Adrenal gland (tissue), 9 donors: ENCODE measurements at regions not wholly inside any gene's neighbourhood (a gene's known extent, or its start where the extent isn't known, plus 50 kb on each side); places are given as distances from the start of the nearest gene placed in this dataset.

Experiments
- DNase-seq, 7 donors: peaks; one replicate each; pipeline ENCODE4 v3.0.0-alpha.2; 2019 to 2020
- H3K27ac ChIP-seq, 5 donors: fragments of 200-600 bp; sonication (generic) in 4 of 5; 1 replicate in 3 of 5; 2 replicates in 2 of 5; pipeline versions ENCODE4 v1.5.1 to v1.8.0; 2016 to 2020; ENCODE audit warnings: mild to moderate bottlenecking in 1 of 5
- H3K27me3 ChIP-seq: fragments of 200-600 bp; 2 replicates; pipeline ENCODE4 v1.8.0; 2021
- H3K36me3 ChIP-seq, 2 donors: fragments of 200-600 bp; replicated peaks in 1 of 2; 1 replicate in 1 of 2; 2 replicates in 1 of 2; pipeline versions ENCODE4 v1.5.1 to v1.8.0; 2018 to 2022
- H3K4me1 ChIP-seq, 2 donors: fragments of 200-600 bp; replicated peaks in 1 of 2; 1 replicate in 1 of 2; 2 replicates in 1 of 2; pipeline versions ENCODE4 v1.5.1 to v1.8.0; 2018 to 2021
- H3K4me3 ChIP-seq, 4 donors: fragments of 200-600 bp; sonication (generic) in 3 of 4; one replicate each; pipeline ENCODE4 v1.5.1; 2016 to 2018
- H3K9me3 ChIP-seq, 3 donors: fragments of 200-600 bp; sonication (generic) in 1 of 3; replicated peaks in 1 of 3; 1 replicate in 2 of 3; 2 replicates in 1 of 3; pipeline versions ENCODE4 v1.5.1 to v1.8.0; 2016 to 2021
- CTCF ChIP-seq, 6 experiments: fragments of 450-650 bp in 4 of 6; fragments of 200-600 bp in 2 of 6; sonication (generic) in 1 of 6; IDR thresholded peaks; 1 replicate in 5 of 6; 2 replicates in 1 of 6; pipeline versions ENCODE4 v1.5.1 to v1.8.0; 2016 to 2021; ENCODE audit warnings: antibody characterized with exemption in 6 of 6, mild to moderate bottlenecking in 2 of 6, moderate library complexity in 1 of 6
- POLR2A ChIP-seq, 2 donors: fragments of 450-650 bp; IDR thresholded peaks; one replicate each; pipeline ENCODE4 v1.6.1; 2017; ENCODE audit warnings: antibody characterized with exemption in 2 of 2, mild to moderate bottlenecking in 2 of 2, moderate library complexity in 1 of 2
- WGBS, 4 donors: extraction: QIAGEN DNeasy Blood & Tissue Kit in 2 of 4; methylation state at CpG; one replicate each; pipeline versions ENCODE4 v1.1.5 to v1.1.7; 2013 to 2017; 5-methylcytosine and 5-hydroxymethylcytosine counted together
- intact Hi-C, 2 donors: fragments of 100-400 bp; cut with DNase I; formaldehyde crosslinking; loops; one replicate each; pipeline versions ENCODE4 v1.14.1 to v1.15.0; 2022 to 2023
- donor health status: healthy with polysubstance abuse.
- donor health status: Bipolar disorder and iron deficiency.
- donor health status: DM: yes; HTN: yes; CAD: no.
- donor health status: DM: no; HTN: no; CAD: no.
- donor health status: DM: no; HTN: no; CAD: no.

GRCh38 chr14:71203306-71203705, 296.0 kb downstream of the PCNX1 start:
- intact Hi-C loops: no loop called here
- H3K9me3 ChIP-seq: no peaks in the 10 kb centered on the region
- 83 to 90% (median 87%) methylated on average over 6 of the region's 6 CpGs for WGBS, 4 donors

DNA sequence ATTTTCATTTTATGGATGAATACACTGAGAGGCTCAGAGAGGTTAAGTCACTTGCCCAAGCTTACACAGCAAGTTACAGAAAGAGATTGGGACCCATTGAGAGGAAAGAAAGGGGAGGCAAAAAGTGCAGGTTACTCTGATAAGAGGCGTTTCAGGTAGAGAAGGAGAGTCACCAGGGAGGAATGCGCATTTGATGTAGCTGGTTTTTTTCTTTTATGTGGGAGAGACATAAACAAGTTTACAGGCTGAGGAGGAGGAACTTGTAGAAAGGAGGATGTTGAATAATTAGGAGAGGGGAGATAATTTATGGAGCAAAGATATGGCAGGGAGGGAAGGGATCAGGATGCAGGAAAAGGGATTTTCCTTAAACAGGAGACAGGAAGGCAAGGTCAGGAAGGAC, 297.0 kb downstream of the PCNX1 start:
- 70 to 88% (median 76%) methylated on average over 2 of the region's 2 CpGs for WGBS, 4 donors

More at GRCh38 chr14:71203306-71203705, 296.0 kb downstream of the PCNX1 start:
- Histone ChIP-seq H3K27me3 (no peaks in the 10 kb centered on the region), H3K4me3 (no peak overlapping the region), H3K36me3 (no peaks in the 10 kb centered on the region), H3K4me1 (no peaks in the 10 kb centered on the region), H3K27ac (no peak overlapping the region)
- no peak for TF ChIP-seq CTCF (IDR thresholded peaks at IDR 0.05)
- no peak for TF ChIP-seq POLR2A (IDR thresholded peaks at IDR 0.05)
- no peak for DNase-seq

DNA sequence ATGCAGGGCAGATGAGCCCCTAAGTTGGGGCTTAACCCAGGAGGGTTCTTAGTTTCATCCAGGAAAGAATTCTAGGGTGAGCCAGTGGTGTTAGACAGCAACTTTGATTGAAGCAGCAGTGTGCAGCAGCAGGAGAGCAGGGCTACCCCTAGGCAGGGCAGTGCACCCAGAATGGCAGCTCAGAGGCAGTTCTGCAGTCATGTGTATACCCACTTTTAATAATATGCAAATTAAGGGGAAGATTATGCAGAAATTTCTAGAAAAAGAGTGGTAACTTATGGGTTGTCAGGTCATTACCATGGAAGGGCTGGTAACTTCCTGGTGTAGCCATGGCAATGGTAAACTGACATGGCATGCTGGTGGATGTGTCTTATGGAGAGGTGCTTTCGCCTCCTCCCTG, 297.5 kb downstream of the PCNX1 start:
- no peak overlapping the region for H3K27ac ChIP-seq
- DNase-seq: no peak
- H3K9me3 ChIP-seq: no peaks in the 10 kb centered on the region
- no peaks in the 10 kb centered on the region for H3K36me3 ChIP-seq
- no peaks in the 10 kb centered on the region for H3K4me1 ChIP-seq
- no peaks in the 10 kb centered on the region for H3K27me3 ChIP-seq
- WGBS, 4 donors: 61 to 100% (median 86%) methylated on average over 1 of the region's 1 CpG; no CpG with 5 or more reads in 1 of the 4 donors
- intact Hi-C loops: no loop called here
- TF ChIP-seq POLR2A (IDR thresholded peaks at IDR 0.05) (no peak), CTCF (IDR thresholded peaks at IDR 0.05) (no peak)
- H3K4me3 ChIP-seq: no peak overlapping the region

More for the DNA sequence above, 297.0 kb downstream of the PCNX1 start:
- H3K9me3 ChIP-seq: no peaks in the 10 kb centered on the region
- no peaks in the 10 kb centered on the region for H3K36me3 ChIP-seq
- H3K4me1 ChIP-seq: no peaks in the 10 kb centered on the region
- intact Hi-C loops: no loop called here
- no peak for TF ChIP-seq POLR2A (IDR thresholded peaks at IDR 0.05)
- no peak for TF ChIP-seq CTCF (IDR thresholded peaks at IDR 0.05)
- H3K27me3 ChIP-seq: no peaks in the 10 kb centered on the region
- DNase-seq: no peak
- H3K4me3 ChIP-seq: no peak overlapping the region
- no peak overlapping the region for H3K27ac ChIP-seq

GRCh38 chr14:71206123-71206522, 298.9 kb downstream of the PCNX1 start:
- intact Hi-C loops: no loop called here
- no peak overlapping the region for H3K4me3 ChIP-seq
- H3K36me3 ChIP-seq: no peaks in the 10 kb centered on the region
- 86 to 100% (median 95%) methylated on average over 2 of the region's 2 CpGs for WGBS, 4 donors
- H3K9me3 ChIP-seq: no peaks in the 10 kb centered on the region
- peak overlapping the region in 2 of 5 donors; percentile 66 to 68 for H3K27ac ChIP-seq
- H3K4me1 ChIP-seq: no peaks in the 10 kb centered on the region
- no peaks in the 10 kb centered on the region for H3K27me3 ChIP-seq
- no peak for DNase-seq
- no peak for TF ChIP-seq CTCF (IDR thresholded peaks at IDR 0.05)
- TF ChIP-seq POLR2A (IDR thresholded peaks at IDR 0.05): no peak
